ENCODE measurements at regions not wholly inside any gene's neighbourhood (a gene's known extent, or its start where the extent isn't known, plus 50 kb on each side); places are given as distances from the start of the nearest gene placed in this dataset.

GRCh38 chr1:88208389-88208788 lies 475.7 kb upstream of the PKN2 start:
- Histone ChIP-seq H3F3A (ENCODE audit: insufficient read depth, low read length) (no peaks in the 10 kb centered on the region), H3K4me1 (ENCODE audit: low read length) (no peaks in the 10 kb centered on the region), H3K4me2 (ENCODE audit: low read depth, low read length) (no peak overlapping the region), H3K4me3 (ENCODE audit: low read length) (no peak overlapping the region), H4K20me1 (ENCODE audit: insufficient read depth, low read length) (no peaks in the 10 kb centered on the region), H3K9me3 (replicated peaks; ENCODE audit: insufficient read depth, low read length) (no peaks in the 10 kb centered on the region), H3K9me2 (replicated peaks; ENCODE audit: insufficient read depth, low read length) (no peaks in the 10 kb centered on the region), H3K9ac (ENCODE audit: low read length) (no peak overlapping the region), H3K27me3 (replicated peaks; ENCODE audit: insufficient read depth, low read length) (no peaks in the 10 kb centered on the region), H2AFZ (ENCODE audit: low read length) (no peak overlapping the region), H3K36me3 (replicated peaks; ENCODE audit: insufficient read depth, low read length) (no peaks in the 10 kb centered on the region), H3K27ac (ENCODE audit: low read length) (no peak overlapping the region), H3K79me2 (ENCODE audit: low read length) (no peaks in the 10 kb centered on the region)
- DNase-seq, result no peak
- TF ChIP-seq EZH2phosphoT487 (IDR thresholded peaks at IDR 0.05; ENCODE audit: low read length), result no peak
- no peak for TF ChIP-seq EZH2 (optimal IDR thresholded peaks at IDR 0.05; ENCODE audit: low read depth, low read length)
- TF ChIP-seq CTCF (IDR thresholded peaks at IDR 0.05; ENCODE audit: low read length), result no peak

- Histone ChIP-seq H3K27ac (ENCODE audit: low read length) (no peak overlapping the region), H3K27me3 (replicated peaks; ENCODE audit: insufficient read depth, low read length) (no peaks in the 10 kb centered on the region), H4K20me1 (ENCODE audit: insufficient read depth, low read length) (no peaks in the 10 kb centered on the region), H3K4me1 (ENCODE audit: low read length) (no peaks in the 10 kb centered on the region), H3K9me2 (replicated peaks; ENCODE audit: insufficient read depth, low read length) (no peaks in the 10 kb centered on the region), H3K4me3 (ENCODE audit: low read length) (no peak overlapping the region), H3K36me3 (replicated peaks; ENCODE audit: insufficient read depth, low read length) (no peaks in the 10 kb centered on the region), H3K9ac (ENCODE audit: low read length) (no peak overlapping the region), H2AFZ (ENCODE audit: low read length) (no peak overlapping the region), H3K79me2 (ENCODE audit: low read length) (no peaks in the 10 kb centered on the region), H3F3A (ENCODE audit: insufficient read depth, low read length) (no peaks in the 10 kb centered on the region), H3K9me3 (replicated peaks; ENCODE audit: insufficient read depth, low read length) (no peaks in the 10 kb centered on the region), H3K4me2 (ENCODE audit: low read depth, low read length) (no peak overlapping the region)
- no peak for DNase-seq
- TF ChIP-seq EZH2phosphoT487 (IDR thresholded peaks at IDR 0.05; ENCODE audit: low read length) (no peak), EZH2 (optimal IDR thresholded peaks at IDR 0.05; ENCODE audit: low read depth, low read length) (no peak), CTCF (IDR thresholded peaks at IDR 0.05; ENCODE audit: low read length) (no peak)
These were observed 473.8 kb upstream of the PKN2 start for GRCh38 chr1:88210103-88210787.

GRCh38 chr1:88216441-88216840 lies 467.6 kb upstream of the PKN2 start:
- TF ChIP-seq EZH2 (optimal IDR thresholded peaks at IDR 0.05; ENCODE audit: low read depth, low read length) (no peak), EZH2phosphoT487 (IDR thresholded peaks at IDR 0.05; ENCODE audit: low read length) (no peak)

GRCh38 chr1:88217386-88217785 lies 466.7 kb upstream of the PKN2 start:
- Histone ChIP-seq H3K4me1 (ENCODE audit: low read length) (no peaks in the 10 kb centered on the region), H3K79me2 (ENCODE audit: low read length) (no peaks in the 10 kb centered on the region), H3K36me3 (replicated peaks; ENCODE audit: insufficient read depth, low read length) (no peaks in the 10 kb centered on the region), H3K9me3 (replicated peaks; ENCODE audit: insufficient read depth, low read length) (no peaks in the 10 kb centered on the region), H3K27me3 (replicated peaks; ENCODE audit: insufficient read depth, low read length) (no peaks in the 10 kb centered on the region), H3K4me2 (ENCODE audit: low read depth, low read length) (no peak overlapping the region), H3F3A (ENCODE audit: insufficient read depth, low read length) (no peaks in the 10 kb centered on the region), H4K20me1 (ENCODE audit: insufficient read depth, low read length) (no peaks in the 10 kb centered on the region), H3K9me2 (replicated peaks; ENCODE audit: insufficient read depth, low read length) (no peaks in the 10 kb centered on the region), H2AFZ (ENCODE audit: low read length) (no peak overlapping the region), H3K4me3 (ENCODE audit: low read length) (no peak overlapping the region), H3K9ac (ENCODE audit: low read length) (no peak overlapping the region), H3K27ac (ENCODE audit: low read length) (no peak overlapping the region)
- no peak for TF ChIP-seq CTCF (IDR thresholded peaks at IDR 0.05; ENCODE audit: low read length)
- TF ChIP-seq EZH2phosphoT487 (IDR thresholded peaks at IDR 0.05; ENCODE audit: low read length), result no peak
- TF ChIP-seq EZH2 (optimal IDR thresholded peaks at IDR 0.05; ENCODE audit: low read depth, low read length), result no peak
- no peak for DNase-seq

More at GRCh38 chr1:88216441-88216840, 467.6 kb upstream of the PKN2 start:
- Histone ChIP-seq H3K4me1 (ENCODE audit: low read length) (no peaks in the 10 kb centered on the region), H3K4me3 (ENCODE audit: low read length) (no peak overlapping the region), H3K4me2 (ENCODE audit: low read depth, low read length) (no peak overlapping the region), H3K9ac (ENCODE audit: low read length) (no peak overlapping the region), H3K36me3 (replicated peaks; ENCODE audit: insufficient read depth, low read length) (no peaks in the 10 kb centered on the region), H3K27ac (ENCODE audit: low read length) (no peak overlapping the region), H3K9me2 (replicated peaks; ENCODE audit: insufficient read depth, low read length) (no peaks in the 10 kb centered on the region), H4K20me1 (ENCODE audit: insufficient read depth, low read length) (no peaks in the 10 kb centered on the region), H3K9me3 (replicated peaks; ENCODE audit: insufficient read depth, low read length) (no peaks in the 10 kb centered on the region), H3K79me2 (ENCODE audit: low read length) (no peaks in the 10 kb centered on the region), H3K27me3 (replicated peaks; ENCODE audit: insufficient read depth, low read length) (no peaks in the 10 kb centered on the region), H3F3A (ENCODE audit: insufficient read depth, low read length) (no peaks in the 10 kb centered on the region), H2AFZ (ENCODE audit: low read length) (no peak overlapping the region)
- DNase-seq, result no peak
